ENCODE measurements at regions not wholly inside any gene's neighbourhood (a gene's known extent, or its start where the extent isn't known, plus 50 kb on each side); places are given as distances from the start of the nearest gene placed in this dataset.

- TF ChIP-seq CTCF (IDR thresholded peaks at IDR 0.05): no peak
- TF ChIP-seq EZH2phosphoT487 (IDR thresholded peaks at IDR 0.05): no peak
These were observed 52.8 kb upstream of the LRIG1 start for GRCh38 chr3:66553441-66554113.

Measured in neural progenitor cell (in vitro differentiated cells).